DMS114 treated with DMSO at 0.1 percent for 48 hours (cell line): ENCODE measurements at regions not wholly inside any gene's neighbourhood (a gene's known extent, or its start where the extent isn't known, plus 50 kb on each side); places are given as distances from the start of the nearest gene placed in this dataset.

ENCODE experiments used
- DNase-seq: peaks from one replicate; lab custom pipeline; 2025; ENCODE audit not compliant: unreplicated experiment; lab: John Stamatoyannopoulos, UW

DNA sequence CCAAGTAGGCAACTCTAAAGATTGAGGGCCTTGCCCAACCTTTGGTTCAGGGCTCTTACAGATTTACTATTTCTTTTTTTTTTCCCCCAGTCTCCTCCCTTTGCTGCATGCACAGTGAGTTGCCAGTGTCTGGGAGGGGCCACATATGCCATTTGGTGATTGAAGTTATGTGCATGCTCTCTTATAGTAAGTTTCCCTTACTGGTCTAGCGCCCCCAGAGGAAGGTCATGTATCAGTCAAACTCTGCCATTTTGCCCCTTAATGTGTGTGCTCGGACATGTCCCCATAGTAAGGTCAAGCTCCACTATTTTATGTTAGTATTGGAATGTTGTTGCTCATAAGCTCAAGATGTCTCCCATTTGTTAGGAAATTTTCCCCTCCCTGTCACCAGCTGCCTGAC, 1138.0 kb upstream of the SLC10A2 start:
- no peak for DNase-seq

DNA sequence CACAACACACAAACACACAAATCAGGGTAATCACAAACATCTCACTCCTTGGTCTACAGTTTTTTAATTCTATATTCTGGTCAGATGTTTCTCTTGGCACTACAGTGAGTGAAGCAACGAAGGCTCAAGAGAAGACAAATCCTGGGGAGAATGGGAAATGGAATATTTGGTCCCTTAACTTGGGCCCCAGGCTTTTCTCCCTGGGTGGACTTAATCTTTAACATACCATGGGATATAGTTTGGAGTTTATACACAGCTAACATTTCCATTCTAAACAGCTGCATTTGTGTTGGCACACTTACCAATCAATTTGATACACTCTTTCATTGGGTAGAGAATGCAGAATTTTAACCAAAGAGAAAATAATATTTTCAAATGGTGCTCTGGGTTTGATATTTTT, 1132.6 kb upstream of the SLC10A2 start:
- no peak for DNase-seq

DNA sequence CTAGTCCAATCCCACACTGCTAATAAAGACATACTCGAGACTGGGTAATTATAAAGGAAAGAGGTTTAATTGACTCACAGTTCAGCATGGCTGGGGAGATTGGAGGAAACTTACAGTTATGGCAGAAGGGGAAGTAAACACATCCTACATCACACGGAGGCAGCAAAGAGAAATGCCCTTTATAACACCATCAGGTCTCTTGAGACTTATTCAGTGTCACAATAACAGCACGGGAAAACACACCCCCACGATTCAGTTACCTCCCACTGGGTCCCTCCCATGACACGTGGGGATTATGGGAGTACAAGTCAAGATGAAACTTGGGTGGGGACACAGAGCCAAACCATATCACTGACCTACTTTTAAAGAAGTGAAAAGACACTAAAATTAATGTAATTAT, 1130.4 kb upstream of the SLC10A2 start:
- no peak for DNase-seq

DNA sequence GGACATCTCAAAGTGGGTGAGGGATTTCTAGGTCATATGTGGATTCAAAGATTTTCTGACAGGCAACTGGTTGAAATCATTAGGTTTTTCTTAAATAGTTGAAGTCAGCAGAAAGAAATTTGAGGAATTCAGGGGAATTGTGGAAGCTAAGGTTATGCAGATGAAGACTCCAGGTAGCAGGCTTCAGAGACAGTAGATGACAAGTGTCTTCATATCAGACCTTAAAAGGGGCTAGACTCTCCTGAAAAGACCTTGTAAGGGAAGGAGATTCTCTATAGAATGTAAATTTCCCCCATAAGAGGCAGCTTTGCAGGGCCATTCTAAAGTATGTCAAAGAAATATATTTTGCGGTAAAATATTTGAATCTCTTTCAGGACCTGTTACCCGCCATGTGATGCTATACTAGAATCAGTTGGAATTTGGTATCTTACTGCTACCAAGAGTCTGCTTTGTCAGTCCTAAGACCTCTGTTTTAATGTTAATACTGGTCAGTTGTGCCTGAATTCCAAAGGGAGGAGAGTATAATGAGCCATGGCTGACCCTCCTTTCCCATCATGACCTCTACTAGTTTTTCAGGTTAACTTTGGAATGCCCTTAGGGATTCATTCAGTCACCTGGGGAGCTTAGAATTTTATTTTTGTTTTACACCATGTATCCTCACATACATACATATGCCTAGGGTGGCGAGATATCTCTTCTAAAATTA, 1115.5 kb upstream of the SLC10A2 start:
- no peak for DNase-seq

GRCh38 chr13:104170980-104171555, 1104.9 kb upstream of the SLC10A2 start:
- DNase-seq: peak; percentile 28

DNA sequence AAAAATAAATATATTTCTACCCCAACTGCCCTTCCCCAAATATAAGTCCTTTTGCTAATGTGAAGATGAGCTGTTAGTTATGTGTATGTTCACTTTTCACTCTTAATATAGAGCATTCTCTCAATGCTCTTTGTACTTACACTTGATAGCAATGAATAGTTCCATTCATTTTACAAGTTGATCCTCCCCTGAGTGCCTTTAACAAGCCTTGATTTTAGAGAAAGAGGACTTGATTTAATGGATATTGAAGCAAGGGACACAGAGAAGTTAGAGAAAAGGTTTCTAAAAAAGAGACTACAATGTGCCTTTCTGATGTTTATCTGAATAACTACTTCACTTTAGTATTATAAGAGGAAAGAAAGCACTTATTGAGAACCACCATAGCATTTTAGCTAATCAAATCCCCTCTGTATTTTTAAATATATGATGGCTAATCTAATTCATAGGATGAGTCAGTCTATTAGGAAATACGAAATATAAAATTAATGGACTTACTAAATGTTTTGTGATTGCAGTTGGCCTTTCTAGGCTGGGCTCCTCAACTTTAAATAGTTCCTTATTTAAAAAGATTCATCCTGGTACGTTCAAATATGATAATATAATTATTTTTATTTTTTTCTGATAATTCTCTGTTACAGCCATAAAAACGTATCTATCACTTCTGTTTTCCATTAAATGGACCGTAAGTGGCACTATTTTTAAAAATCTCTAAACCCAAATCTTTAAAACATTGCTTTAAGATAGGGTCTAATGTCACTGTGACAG, 1097.8 kb upstream of the SLC10A2 start:
- DNase-seq: no peak

DNA sequence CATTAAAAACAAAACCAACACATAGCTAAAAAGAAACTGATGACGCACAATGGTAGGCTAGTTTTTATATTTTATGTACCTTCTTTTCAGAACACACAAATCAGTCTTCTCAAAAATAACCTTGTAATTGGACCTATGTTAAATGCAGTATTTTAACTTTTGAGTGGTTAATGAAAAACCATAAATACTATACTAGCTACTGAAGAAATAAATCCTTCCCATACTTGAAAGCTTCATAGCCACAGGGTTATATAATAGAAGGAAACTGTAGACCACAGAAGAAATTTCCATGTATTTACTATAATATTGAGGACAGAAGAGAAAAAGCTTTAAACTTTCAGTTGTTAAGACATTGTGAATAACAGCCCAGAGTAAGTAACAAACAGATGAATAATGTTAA, 1094.3 kb upstream of the SLC10A2 start:
- DNase-seq: no peak

- DNase-seq: no peak
Measured at GRCh38 chr13:104143760-104144416, 1077.7 kb upstream of the SLC10A2 start.

DNA sequence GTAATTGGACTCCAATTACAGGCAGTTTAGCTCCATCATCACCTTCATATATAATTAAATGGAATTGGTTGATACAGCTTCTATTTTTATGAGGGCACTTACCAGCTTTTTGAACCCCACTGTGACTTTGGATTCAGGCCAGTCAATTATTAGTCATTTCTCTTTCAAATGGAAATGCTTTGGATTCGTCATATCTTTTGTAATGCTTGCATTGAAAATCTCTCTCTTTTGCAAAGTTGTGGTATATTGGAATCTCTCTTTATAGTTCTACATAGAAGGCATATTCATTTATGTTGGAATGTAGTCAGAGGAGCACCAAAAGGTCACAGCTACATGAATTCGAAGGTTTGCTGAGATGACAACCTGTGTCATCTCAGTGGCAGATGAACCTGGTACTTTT, 1074.3 kb upstream of the SLC10A2 start:
- no peak for DNase-seq

DNA sequence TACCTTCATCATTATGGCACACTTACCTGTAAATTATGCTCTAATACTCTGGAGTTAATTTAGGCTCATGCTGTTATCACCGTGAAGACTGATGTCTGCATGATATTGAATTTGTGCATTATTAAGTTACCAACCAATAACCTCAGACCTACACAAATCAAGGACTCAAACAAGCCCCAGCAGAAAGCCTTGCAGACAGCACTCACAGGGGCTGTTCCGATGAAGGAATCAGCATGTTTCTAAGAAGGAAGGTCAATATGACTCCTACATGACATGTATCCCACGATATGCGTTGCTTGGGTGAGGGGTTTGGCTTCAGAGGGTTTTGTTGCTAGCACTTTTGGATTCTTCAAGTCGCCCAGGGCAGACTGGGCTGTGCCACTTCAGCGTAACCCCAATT, 1071.2 kb upstream of the SLC10A2 start:
- DNase-seq: no peak

GRCh38 chr13:104132849-104133248, 1066.6 kb upstream of the SLC10A2 start:
- DNase-seq: no peak

GRCh38 chr13:104114101-104114500, 1047.9 kb upstream of the SLC10A2 start:
- DNase-seq: no peak

DNA sequence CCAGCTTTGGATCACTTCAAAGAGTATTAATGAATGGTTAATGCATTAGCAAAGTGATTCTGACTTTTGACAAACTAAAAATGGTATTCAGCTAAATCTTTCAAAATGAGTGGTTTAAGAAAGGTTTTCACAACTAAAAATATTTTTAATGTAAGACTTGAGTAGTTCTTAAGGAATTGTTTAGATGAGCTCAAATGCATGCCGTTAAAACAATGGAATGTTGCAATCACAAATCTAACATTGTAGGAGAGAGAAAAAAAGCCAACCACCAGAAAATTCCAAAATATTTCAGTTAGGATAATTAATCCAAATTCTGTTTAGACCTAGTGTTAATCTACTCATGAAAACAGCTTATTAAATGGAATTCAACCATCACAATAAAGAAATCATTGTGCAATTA, 1044.8 kb upstream of the SLC10A2 start:
- DNase-seq: no peak

GRCh38 chr13:104106705-104107393, 1040.6 kb upstream of the SLC10A2 start:
- DNase-seq: no peak

- DNase-seq: no peak
Measured at GRCh38 chr13:104105418-104106355, 1039.5 kb upstream of the SLC10A2 start.

GRCh38 chr13:104099750-104100149, 1033.5 kb upstream of the SLC10A2 start:
- DNase-seq: no peak

- DNase-seq: no peak
Measured at GRCh38 chr13:104098421-104098820, 1032.2 kb upstream of the SLC10A2 start.

- DNase-seq: no peak
Measured at GRCh38 chr13:104086759-104087158, 1020.5 kb upstream of the SLC10A2 start.

- no peak for DNase-seq
Measured at GRCh38 chr13:104086210-104086609, 1020.0 kb upstream of the SLC10A2 start.

DNA sequence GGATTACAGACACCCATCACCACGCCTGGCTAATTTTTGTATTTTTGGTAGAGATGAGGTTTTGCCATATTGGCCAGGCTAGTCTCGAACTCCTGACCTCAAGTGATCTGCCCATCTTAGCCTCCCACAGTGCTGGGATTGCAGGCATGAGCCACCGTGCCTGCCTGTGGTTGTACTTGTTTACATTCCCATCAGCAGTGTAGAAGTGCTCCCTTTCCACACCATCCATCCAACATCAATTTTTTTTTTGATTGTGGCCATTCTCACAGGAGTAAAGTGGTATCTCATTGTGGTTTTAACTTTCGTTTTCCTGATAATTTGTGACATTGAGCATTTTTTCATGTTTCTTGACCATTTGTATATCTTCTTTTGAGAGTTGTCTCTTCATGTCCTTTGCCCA, 1019.4 kb upstream of the SLC10A2 start:
- DNase-seq: no peak
